SK-N-SH (cell line): ENCODE measurements at regions not wholly inside any gene's neighbourhood (a gene's known extent, or its start where the extent isn't known, plus 50 kb on each side); places are given as distances from the start of the nearest gene placed in this dataset.

Experiments used
- CTCF ChIA-PET: fragments of 300-600, 350-600 bp; formaldehyde crosslinking; extraction: SDS; loops from one replicate; lab custom pipeline; 2021; lab: Yijun Ruan, JAX
- POLR2A ChIA-PET: fragments of 350-600 bp; sonication (Branson Sonifier 250); formaldehyde crosslinking; extraction: SDS; loops from one replicate; lab custom pipeline; 2020; ENCODE audit warnings: antibody characterized with exemption, inconsistent platforms; lab: Yijun Ruan, JAX
- DNase-seq: peaks from one replicate; pipeline ENCODE4 v3.0.0; 2012
- H2AFZ ChIP-seq: fragments of 200-600 bp; sonication (generic); 2 replicates; pipeline ENCODE4 v1.8.1; 2016; ENCODE audit warnings: antibody characterized with exemption, mild to moderate bottlenecking, low read depth
- H3F3A ChIP-seq: fragments of 200-600 bp; sonication (generic); replicated peaks from 2 replicates; pipeline ENCODE3; 2016; ENCODE audit warnings: antibody characterized with exemption, mild to moderate bottlenecking; ENCODE audit not compliant: insufficient read depth
- H3K27ac ChIP-seq, 2 experiments: fragments of 200-500 bp in 1 of 2; fragments of 200-600 bp in 1 of 2; sonication (Bioruptor generic) in 1 of 2; sonication (generic), shearing (Covaris generic) in 1 of 2; 2 replicates each; pipeline versions ENCODE4 v1.5.1 to v1.6.1; 2014 to 2016; ENCODE audit warnings: low read depth in 2 of 2, inconsistent platforms in 1 of 2, low read length in 1 of 2, mild to moderate bottlenecking in 1 of 2, mixed read lengths in 1 of 2
- H3K27me3 ChIP-seq: fragments of 200-600 bp; sonication (generic), shearing (Covaris generic); 2 replicates; pipeline ENCODE4 v1.6.1; 2016; ENCODE audit warnings: mixed run types; ENCODE audit not compliant: insufficient read depth
- H3K36me3 ChIP-seq, 2 experiments: fragments of 200-500 bp in 1 of 2; fragments of 200-600 bp in 1 of 2; sonication (Bioruptor generic) in 1 of 2; sonication (generic) in 1 of 2; replicated peaks in 1 of 2; 2 replicates each; pipeline versions ENCODE3 to v1.5.1; 2014 to 2016; ENCODE audit warnings: low read length in 1 of 2, mild to moderate bottlenecking in 1 of 2; ENCODE audit not compliant: insufficient read depth in 2 of 2, control insufficient read depth in 1 of 2
- H3K4me1 ChIP-seq, 2 experiments: fragments of 200-500 bp in 1 of 2; fragments of 200-600 bp in 1 of 2; sonication (Bioruptor generic) in 1 of 2; sonication (generic), shearing (Covaris generic) in 1 of 2; 2 replicates each; pipeline versions ENCODE4 v1.5.1 to v1.6.1; 2014 to 2016; ENCODE audit warnings: low read depth in 1 of 2, low read length in 1 of 2, mixed run types in 1 of 2; ENCODE audit not compliant: insufficient read depth in 2 of 2, control insufficient read depth in 1 of 2
- H3K4me2 ChIP-seq: fragments of 200-600 bp; sonication (generic), shearing (Covaris generic); 2 replicates; pipeline ENCODE4 v1.6.1; 2017; ENCODE audit warnings: mixed run types
- H3K4me3 ChIP-seq, 2 experiments: fragments of 200-500 bp in 1 of 2; fragments of 200-600 bp in 1 of 2; sonication (Bioruptor generic) in 1 of 2; sonication (generic), shearing (Covaris generic) in 1 of 2; 2 replicates each; pipeline versions ENCODE4 v1.5.1 to v1.8.1; 2014 to 2016; ENCODE audit warnings: low read depth in 2 of 2, inconsistent platforms in 1 of 2, low read length in 1 of 2, mild to moderate bottlenecking in 1 of 2, mixed read lengths in 1 of 2, moderate library complexity in 1 of 2
- H3K79me2 ChIP-seq: fragments of 200-600 bp; sonication (generic); 2 replicates; pipeline ENCODE4 v1.8.1; 2017; ENCODE audit warnings: mild to moderate bottlenecking; ENCODE audit not compliant: insufficient read depth
- H3K9ac ChIP-seq: fragments of 200-600 bp; sonication (generic); 2 replicates; pipeline ENCODE4 v1.6.1; 2017; ENCODE audit warnings: mixed run types
- H3K9me2 ChIP-seq: fragments of 200-600 bp; sonication (generic); 2 replicates; pipeline ENCODE4 v1.6.1; 2017; ENCODE audit warnings: mixed run types
- H3K9me3 ChIP-seq: fragments of 200-600 bp; sonication (generic); 2 replicates; pipeline ENCODE4 v1.6.1; 2017; ENCODE audit warnings: mixed run types, mild to moderate bottlenecking, moderate library complexity
- H4K20me1 ChIP-seq: fragments of 200-600 bp; sonication (generic); 2 replicates; pipeline ENCODE4 v1.6.1; 2017; ENCODE audit warnings: mild to moderate bottlenecking, mixed run types; ENCODE audit not compliant: insufficient read depth
- ELF1 ChIP-seq: IDR thresholded peaks from 2 replicates; pipeline ENCODE4 v1.4.0; 2012
- GATA2 ChIP-seq: sonication (generic); formaldehyde crosslinking; IDR thresholded peaks from 2 replicates; pipeline ENCODE4 v1.5.0; 2020; ENCODE audit warnings: mild to moderate bottlenecking, missing genetic modification reagents
- JUND ChIP-seq: IDR thresholded peaks from 2 replicates; pipeline ENCODE4 v1.4.0; 2012
- MEF2A ChIP-seq: IDR thresholded peaks from 2 replicates; pipeline ENCODE4 v1.4.0; 2012; ENCODE audit warnings: low read depth, borderline replicate concordance
- MXI1 ChIP-seq: IDR thresholded peaks from 2 replicates; pipeline ENCODE4 v1.6.1; 2012; ENCODE audit warnings: mild to moderate bottlenecking, low read depth, low read length, improper control_type of control experiment
- POLR2AphosphoS5 ChIP-seq: IDR thresholded peaks from 2 replicates; pipeline ENCODE4 v1.6.1; 2012; ENCODE audit warnings: low read depth, low read length
- RAD21 ChIP-seq: IDR thresholded peaks from 2 replicates; pipeline ENCODE4 v1.6.1; 2012; ENCODE audit warnings: mild to moderate bottlenecking, low read length
- RCOR1 ChIP-seq: fragments of 150-350 bp; IDR thresholded peaks from 2 replicates; pipeline ENCODE4 v1.6.1; 2017; ENCODE audit warnings: antibody characterized with exemption, low read length
- SMC3 ChIP-seq: IDR thresholded peaks from 2 replicates; pipeline ENCODE4 v1.6.1; 2012; ENCODE audit warnings: low read depth, low read length, improper control_type of control experiment
- TCF12 ChIP-seq: IDR thresholded peaks from 2 replicates; pipeline ENCODE4 v1.4.0; 2012
- TEAD4 ChIP-seq: IDR thresholded peaks from 2 replicates; pipeline ENCODE4 v1.4.0; 2012; ENCODE audit warnings: mild to moderate bottlenecking, borderline replicate concordance; ENCODE audit not compliant: insufficient read depth
- WGBS: methylation state at CpG from one replicate; pipeline ENCODE4 v1.1.6; 2017; ENCODE audit warnings: low lambda C conversion rate; 5-methylcytosine and 5-hydroxymethylcytosine counted together
- TF ChIP-seq, protein P1 (sequence below): IDR thresholded peaks from 2 replicates; pipeline ENCODE4 v1.4.0; 2012; ENCODE audit warnings: low read depth
- TF ChIP-seq, protein P2 (sequence below): IDR thresholded peaks from 2 replicates; pipeline ENCODE4 v1.6.1; 2012; ENCODE audit warnings: mild to moderate bottlenecking, low read depth, low read length, moderate library complexity
- TF ChIP-seq, protein P3 (sequence below): IDR thresholded peaks from 2 replicates; pipeline ENCODE4; 2012
- TF ChIP-seq, protein P4 (sequence below): IDR thresholded peaks from 2 replicates; pipeline ENCODE4 v1.4.0; 2012; ENCODE audit warnings: low read depth, borderline replicate concordance

DNA sequence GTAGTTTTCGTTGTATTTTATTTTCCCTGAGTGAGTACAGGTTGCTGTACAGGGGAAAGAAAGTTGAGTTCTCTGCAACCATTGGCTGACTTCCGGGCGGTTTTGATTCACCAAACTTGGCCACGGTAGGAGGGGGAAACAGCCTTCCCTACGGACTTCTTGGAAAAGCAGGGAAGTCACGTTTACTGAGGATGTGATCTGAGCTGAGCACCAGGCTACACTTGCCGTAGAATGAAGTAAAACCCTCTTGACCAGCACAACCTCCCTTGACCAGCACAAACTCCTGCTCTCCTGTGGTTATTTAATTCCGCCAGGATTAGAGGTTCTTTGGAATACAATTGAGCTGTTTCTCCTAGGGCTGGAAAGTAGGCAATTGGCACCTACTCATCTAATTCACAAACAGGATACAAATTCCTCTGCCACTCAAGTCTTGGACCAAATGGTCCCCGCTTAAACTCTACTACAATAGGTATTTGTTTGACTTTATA lies 242.0 kb upstream of the RBFOX1 start:
- Histone ChIP-seq H3K4me3 (no peak overlapping the region), H3K4me1 (no peaks in the 10 kb centered on the region), H3K27me3 (no peaks in the 10 kb centered on the region), H3K36me3 (no peaks in the 10 kb centered on the region), H3K9me2 (no peaks in the 10 kb centered on the region), H4K20me1 (no peaks in the 10 kb centered on the region), H3K9me3 (no peaks in the 10 kb centered on the region), H3K27ac (no peak overlapping the region), H3K9ac (no peak overlapping the region), H3F3A (no peaks in the 10 kb centered on the region), H3K4me2 (no peak overlapping the region), H3K79me2 (no peaks in the 10 kb centered on the region)
- 25% methylated on average over 8 of the region's 9 CpGs for WGBS
- ChIA-PET CTCF (interaction anchor here (0.9 kb wide), 1 partner anchor 65 kb away, joined by 4 read pairs; no protein-coding TSS in a partner anchor), POLR2A (no interaction called here)
- DNase-seq = no peak
- TF ChIP-seq, protein P1, sequence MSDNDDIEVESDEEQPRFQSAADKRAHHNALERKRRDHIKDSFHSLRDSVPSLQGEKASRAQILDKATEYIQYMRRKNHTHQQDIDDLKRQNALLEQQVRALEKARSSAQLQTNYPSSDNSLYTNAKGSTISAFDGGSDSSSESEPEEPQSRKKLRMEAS = no peak
- TF ChIP-seq, protein P2, sequence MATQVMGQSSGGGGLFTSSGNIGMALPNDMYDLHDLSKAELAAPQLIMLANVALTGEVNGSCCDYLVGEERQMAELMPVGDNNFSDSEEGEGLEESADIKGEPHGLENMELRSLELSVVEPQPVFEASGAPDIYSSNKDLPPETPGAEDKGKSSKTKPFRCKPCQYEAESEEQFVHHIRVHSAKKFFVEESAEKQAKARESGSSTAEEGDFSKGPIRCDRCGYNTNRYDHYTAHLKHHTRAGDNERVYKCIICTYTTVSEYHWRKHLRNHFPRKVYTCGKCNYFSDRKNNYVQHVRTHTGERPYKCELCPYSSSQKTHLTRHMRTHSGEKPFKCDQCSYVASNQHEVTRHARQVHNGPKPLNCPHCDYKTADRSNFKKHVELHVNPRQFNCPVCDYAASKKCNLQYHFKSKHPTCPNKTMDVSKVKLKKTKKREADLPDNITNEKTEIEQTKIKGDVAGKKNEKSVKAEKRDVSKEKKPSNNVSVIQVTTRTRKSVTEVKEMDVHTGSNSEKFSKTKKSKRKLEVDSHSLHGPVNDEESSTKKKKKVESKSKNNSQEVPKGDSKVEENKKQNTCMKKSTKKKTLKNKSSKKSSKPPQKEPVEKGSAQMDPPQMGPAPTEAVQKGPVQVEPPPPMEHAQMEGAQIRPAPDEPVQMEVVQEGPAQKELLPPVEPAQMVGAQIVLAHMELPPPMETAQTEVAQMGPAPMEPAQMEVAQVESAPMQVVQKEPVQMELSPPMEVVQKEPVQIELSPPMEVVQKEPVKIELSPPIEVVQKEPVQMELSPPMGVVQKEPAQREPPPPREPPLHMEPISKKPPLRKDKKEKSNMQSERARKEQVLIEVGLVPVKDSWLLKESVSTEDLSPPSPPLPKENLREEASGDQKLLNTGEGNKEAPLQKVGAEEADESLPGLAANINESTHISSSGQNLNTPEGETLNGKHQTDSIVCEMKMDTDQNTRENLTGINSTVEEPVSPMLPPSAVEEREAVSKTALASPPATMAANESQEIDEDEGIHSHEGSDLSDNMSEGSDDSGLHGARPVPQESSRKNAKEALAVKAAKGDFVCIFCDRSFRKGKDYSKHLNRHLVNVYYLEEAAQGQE = no peak
- TF ChIP-seq TCF12 (no peak), POLR2AphosphoS5 (no peak)
- TF ChIP-seq, all 33 proteins: peak for 0
- H2AFZ ChIP-seq = no peak overlapping the region

DNA sequence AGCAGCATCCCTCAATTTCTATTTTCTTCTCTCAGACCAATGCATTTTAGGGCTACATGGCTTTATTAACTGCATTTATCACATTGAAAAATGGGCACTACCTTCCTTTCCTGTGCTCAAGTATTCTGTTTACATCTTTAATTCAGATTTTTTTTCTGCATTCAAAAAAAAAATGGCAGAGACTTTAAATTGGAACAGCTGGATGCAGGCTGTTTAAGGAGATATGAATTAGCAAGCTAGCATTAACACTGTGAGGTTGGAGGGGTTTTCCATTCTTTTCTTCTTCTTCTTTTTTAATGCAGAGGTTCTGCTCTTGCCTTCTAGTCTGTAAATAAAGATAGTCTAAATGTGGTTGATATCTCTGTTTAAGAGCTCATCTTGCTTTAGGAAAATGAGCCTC lies 242.9 kb upstream of the RBFOX1 start:
- Histone ChIP-seq H3K27me3 (no peaks in the 10 kb centered on the region), H3K9ac (no peak overlapping the region), H3K79me2 (no peaks in the 10 kb centered on the region), H3K4me2 (no peak overlapping the region), H3K4me1 (no peaks in the 10 kb centered on the region), H3K36me3 (no peaks in the 10 kb centered on the region), H4K20me1 (no peaks in the 10 kb centered on the region), H3K27ac (no peak overlapping the region), H2AFZ (no peak overlapping the region), H3K4me3 (no peak overlapping the region), H3K9me3 (no peaks in the 10 kb centered on the region), H3K9me2 (no peaks in the 10 kb centered on the region), H3F3A (no peaks in the 10 kb centered on the region)
- POLR2A ChIA-PET = no interaction called here
- CTCF ChIA-PET = interaction anchor here (0.9 to 1.4 kb wide), 2 partner anchors 17 to 21 kb away, joined by 3 to 4 read pairs; no protein-coding TSS in a partner anchor
- no peak for TF ChIP-seq SMC3
- no peak for TF ChIP-seq TEAD4
- no peak for TF ChIP-seq ELF1
- no peak for TF ChIP-seq GATA2 (CRISPR knock-in tag)
- TF ChIP-seq TCF12 = no peak
- TF ChIP-seq, protein P3, sequence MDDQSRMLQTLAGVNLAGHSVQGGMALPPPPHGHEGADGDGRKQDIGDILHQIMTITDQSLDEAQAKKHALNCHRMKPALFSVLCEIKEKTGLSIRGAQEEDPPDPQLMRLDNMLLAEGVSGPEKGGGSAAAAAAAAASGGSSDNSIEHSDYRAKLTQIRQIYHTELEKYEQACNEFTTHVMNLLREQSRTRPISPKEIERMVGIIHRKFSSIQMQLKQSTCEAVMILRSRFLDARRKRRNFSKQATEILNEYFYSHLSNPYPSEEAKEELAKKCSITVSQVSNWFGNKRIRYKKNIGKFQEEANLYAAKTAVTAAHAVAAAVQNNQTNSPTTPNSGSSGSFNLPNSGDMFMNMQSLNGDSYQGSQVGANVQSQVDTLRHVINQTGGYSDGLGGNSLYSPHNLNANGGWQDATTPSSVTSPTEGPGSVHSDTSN = no peak
- TF ChIP-seq JUND = no peak
- TF ChIP-seq, protein P4, sequence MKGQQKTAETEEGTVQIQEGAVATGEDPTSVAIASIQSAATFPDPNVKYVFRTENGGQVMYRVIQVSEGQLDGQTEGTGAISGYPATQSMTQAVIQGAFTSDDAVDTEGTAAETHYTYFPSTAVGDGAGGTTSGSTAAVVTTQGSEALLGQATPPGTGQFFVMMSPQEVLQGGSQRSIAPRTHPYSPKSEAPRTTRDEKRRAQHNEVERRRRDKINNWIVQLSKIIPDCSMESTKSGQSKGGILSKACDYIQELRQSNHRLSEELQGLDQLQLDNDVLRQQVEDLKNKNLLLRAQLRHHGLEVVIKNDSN = no peak
- TF ChIP-seq, protein P2 = no peak
- TF ChIP-seq MEF2A = no peak
- no peak for TF ChIP-seq RAD21
- TF ChIP-seq MXI1 = no peak
- TF ChIP-seq RCOR1 = no peak
- DNase-seq = no peak
